Fibroblast of lung (primary cell): ENCODE measurements at regions not wholly inside any gene's neighbourhood (a gene's known extent, or its start where the extent isn't known, plus 50 kb on each side); places are given as distances from the start of the nearest gene placed in this dataset.
"Not testable (repeated sequence)": the region's sequence is repeated elsewhere in the genome, so short reads cannot be mapped to it uniquely, and the experiment has no call there.

Source experiments
- DNase-seq, 2 donors: peaks; one replicate each; pipeline versions ENCODE4 v3.0.0 to v3.0.0-alpha.2; 2010; ENCODE audit warnings: low read depth in 2 of 2
- H2AFZ ChIP-seq: 2 replicates; pipeline ENCODE4 v1.5.1; 2012; ENCODE audit warnings: low read length, control low read depth, inconsistent platforms
- H3K27ac ChIP-seq: 2 replicates; pipeline ENCODE4 v1.5.1; 2011; ENCODE audit warnings: low read length, control low read depth; ENCODE audit not compliant: insufficient read depth
- H3K27me3 ChIP-seq: 2 replicates; pipeline ENCODE4 v1.5.1; 2011; ENCODE audit warnings: mild to moderate bottlenecking, low read length; ENCODE audit not compliant: control insufficient read depth, insufficient read depth
- H3K36me3 ChIP-seq: 2 replicates; pipeline ENCODE4 v1.5.1; 2011; ENCODE audit warnings: low read length; ENCODE audit not compliant: control insufficient read depth, insufficient read depth
- H3K4me1 ChIP-seq: 2 replicates; pipeline ENCODE4 v1.5.1; 2011; ENCODE audit warnings: low read length; ENCODE audit not compliant: control insufficient read depth, insufficient read depth; ENCODE audit errors: extremely low read depth
- H3K4me2 ChIP-seq: 2 replicates; pipeline ENCODE4 v1.5.1; 2011; ENCODE audit warnings: low read length, control low read depth; ENCODE audit not compliant: insufficient read depth; ENCODE audit errors: extremely low read depth
- H3K4me3 ChIP-seq, 4 experiments: fragments of 200-600 bp in 1 of 4; sonication (generic) in 1 of 4; replicated peaks in 1 of 4; 2 replicates each; pipeline ENCODE4 v1.5.1; 2011 to 2016; ENCODE audit warnings: low read length in 4 of 4, low read depth in 3 of 4, mild to moderate bottlenecking in 3 of 4, control low read depth in 2 of 4, inconsistent platforms in 1 of 4, mixed read lengths in 1 of 4; ENCODE audit not compliant: insufficient read depth in 1 of 4; ENCODE audit errors: control extremely low read depth in 1 of 4
- H3K79me2 ChIP-seq: 2 replicates; pipeline ENCODE4 v1.5.1; 2012; ENCODE audit warnings: mild to moderate bottlenecking, low read length, inconsistent platforms; ENCODE audit not compliant: control insufficient read depth, insufficient read depth
- H3K9ac ChIP-seq: 2 replicates; pipeline ENCODE4 v1.5.1; 2011; ENCODE audit warnings: mild to moderate bottlenecking, low read length, control low read depth; ENCODE audit not compliant: insufficient read depth
- H3K9me3 ChIP-seq: 2 replicates; pipeline ENCODE4 v1.5.1; 2012; ENCODE audit warnings: low read depth, low read length; ENCODE audit not compliant: control insufficient read depth, insufficient read depth
- H4K20me1 ChIP-seq: 2 replicates; pipeline ENCODE4 v1.5.1; 2011; ENCODE audit warnings: low read length; ENCODE audit not compliant: control insufficient read depth, insufficient read depth; ENCODE audit errors: extremely low read depth
- EZH2 ChIP-seq: IDR thresholded peaks from 2 replicates; pipeline ENCODE4 v1.5.1; 2012; ENCODE audit warnings: low read length, control low read depth, mild to moderate bottlenecking; ENCODE audit errors: missing control alignments
- TF ChIP-seq, protein P1 (sequence below), 2 donors: IDR thresholded peaks in 1 of 2; conservative IDR thresholded peaks in 1 of 2; 1 replicate in 1 of 2; 2 replicates in 1 of 2; pipeline ENCODE4 v1.5.1; 2011 to 2012; ENCODE audit warnings: low read length in 2 of 2, control low read depth in 1 of 2, inconsistent platforms in 1 of 2, low read depth in 1 of 2, mild to moderate bottlenecking in 1 of 2

GRCh38 chr5:82942083-82942881, 134.9 kb downstream of the TMEM167A start:
- Histone ChIP-seq H3K27me3 (no peaks in the 10 kb centered on the region), H3K4me1 (no peaks in the 10 kb centered on the region), H3K9ac (no peak overlapping the region), H3K4me2 (no peak overlapping the region), H2AFZ (no peak overlapping the region), H3K36me3 (no peaks in the 10 kb centered on the region), H4K20me1 (no peaks in the 10 kb centered on the region), H3K4me3 (no peak overlapping the region), H3K9me3 (no peaks in the 10 kb centered on the region), H3K79me2 (no peaks in the 10 kb centered on the region), H3K27ac (no peak overlapping the region)
- no peak for DNase-seq
- no peak for TF ChIP-seq EZH2
- TF ChIP-seq, protein P1, sequence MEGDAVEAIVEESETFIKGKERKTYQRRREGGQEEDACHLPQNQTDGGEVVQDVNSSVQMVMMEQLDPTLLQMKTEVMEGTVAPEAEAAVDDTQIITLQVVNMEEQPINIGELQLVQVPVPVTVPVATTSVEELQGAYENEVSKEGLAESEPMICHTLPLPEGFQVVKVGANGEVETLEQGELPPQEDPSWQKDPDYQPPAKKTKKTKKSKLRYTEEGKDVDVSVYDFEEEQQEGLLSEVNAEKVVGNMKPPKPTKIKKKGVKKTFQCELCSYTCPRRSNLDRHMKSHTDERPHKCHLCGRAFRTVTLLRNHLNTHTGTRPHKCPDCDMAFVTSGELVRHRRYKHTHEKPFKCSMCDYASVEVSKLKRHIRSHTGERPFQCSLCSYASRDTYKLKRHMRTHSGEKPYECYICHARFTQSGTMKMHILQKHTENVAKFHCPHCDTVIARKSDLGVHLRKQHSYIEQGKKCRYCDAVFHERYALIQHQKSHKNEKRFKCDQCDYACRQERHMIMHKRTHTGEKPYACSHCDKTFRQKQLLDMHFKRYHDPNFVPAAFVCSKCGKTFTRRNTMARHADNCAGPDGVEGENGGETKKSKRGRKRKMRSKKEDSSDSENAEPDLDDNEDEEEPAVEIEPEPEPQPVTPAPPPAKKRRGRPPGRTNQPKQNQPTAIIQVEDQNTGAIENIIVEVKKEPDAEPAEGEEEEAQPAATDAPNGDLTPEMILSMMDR (conservative IDR thresholded peaks at IDR 0.05 in 1 of 2, IDR thresholded peaks at IDR 0.05 in 1 of 2; ENCODE audit: low read depth in 1 of 2, low read length in 2 of 2), result no peak

DNA sequence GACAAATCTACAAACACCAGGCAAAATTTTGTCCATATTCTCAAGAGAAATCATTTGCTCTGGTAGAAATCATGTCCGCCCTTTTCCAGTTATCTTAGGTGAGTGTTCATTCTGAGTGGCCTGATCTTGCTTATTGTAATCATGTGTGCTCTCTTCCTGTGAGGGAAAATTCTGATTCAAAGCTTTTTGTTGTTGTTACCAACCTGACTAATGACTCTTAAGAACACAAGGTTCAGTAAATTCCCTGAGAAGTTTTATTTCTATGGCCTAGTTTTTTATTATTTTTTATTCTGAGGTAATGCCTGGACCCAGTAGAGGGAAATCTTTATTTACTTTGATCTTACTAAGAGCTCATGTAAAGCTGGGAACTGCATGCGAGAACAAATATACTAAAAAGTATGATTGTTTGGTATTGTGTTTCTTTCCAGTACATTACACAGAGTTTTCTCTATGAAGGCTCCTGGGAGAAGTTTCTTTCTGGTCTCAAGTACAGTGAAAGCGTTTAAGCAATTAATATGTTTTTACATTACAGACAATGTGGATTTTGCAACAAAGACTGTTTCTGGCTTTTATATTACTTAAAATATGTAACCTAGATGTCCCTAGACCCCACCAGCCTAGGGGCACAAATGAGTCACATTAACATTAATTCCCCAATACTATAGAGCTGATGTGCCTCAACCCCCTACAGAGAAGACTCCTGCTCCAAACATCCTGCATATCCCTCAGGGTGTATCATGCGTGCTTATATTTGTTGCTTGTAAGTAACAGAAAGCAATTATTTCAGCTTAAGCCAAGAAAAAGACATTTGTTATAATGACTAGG, 138.1 kb downstream of the TMEM167A start:
- Histone ChIP-seq H3K79me2 (no peaks in the 10 kb centered on the region), H3K4me3 (no peak overlapping the region), H3K27me3 (no peaks in the 10 kb centered on the region), H3K4me1 (no peaks in the 10 kb centered on the region), H3K4me2 (no peak overlapping the region), H3K36me3 (no peaks in the 10 kb centered on the region), H3K27ac (no peak overlapping the region), H2AFZ (no peak overlapping the region), H3K9ac (no peak overlapping the region), H4K20me1 (no peaks in the 10 kb centered on the region), H3K9me3 (no peaks in the 10 kb centered on the region)
- DNase-seq, result no peak
- no peak for TF ChIP-seq EZH2
- TF ChIP-seq, protein P1 (conservative IDR thresholded peaks at IDR 0.05 in 1 of 2, IDR thresholded peaks at IDR 0.05 in 1 of 2; ENCODE audit: low read depth in 1 of 2, low read length in 2 of 2), result no peak

GRCh38 chr5:82932473-82933220, 144.5 kb downstream of the TMEM167A start:
- H3K27ac ChIP-seq, H4K20me1 ChIP-seq, H3K36me3 ChIP-seq, DNase-seq, H3K79me2 ChIP-seq, H3K9ac ChIP-seq, H3K27me3 ChIP-seq, H3K4me1 ChIP-seq, H3K9me3 ChIP-seq, H3K4me2 ChIP-seq, H3K4me3 ChIP-seq, H2AFZ ChIP-seq: not testable (repeated sequence)
